ENCODE measurements at regions not wholly inside any gene's neighbourhood (a gene's known extent, or its start where the extent isn't known, plus 50 kb on each side); places are given as distances from the start of the nearest gene placed in this dataset.

GRCh38 chr11:26191193-26191592, 140.7 kb upstream of the ANO3 start:
- DNase-seq: no peak
- TF ChIP-seq GATA1 (IDR thresholded peaks at IDR 0.05; ENCODE audit: low read depth, low read length): no peak

- no peak for TF ChIP-seq POLR2A (IDR thresholded peaks at IDR 0.05; ENCODE audit: low read length)
- no peak for TF ChIP-seq GATA1 (IDR thresholded peaks at IDR 0.05; ENCODE audit: low read depth, low read length)
- DNase-seq: no peak
Observed at GRCh38 chr11:26193694-26194365, 138.1 kb upstream of the ANO3 start.

- DNase-seq: no peak
- TF ChIP-seq GATA1 (IDR thresholded peaks at IDR 0.05; ENCODE audit: low read depth, low read length) (no peak), POLR2A (IDR thresholded peaks at IDR 0.05; ENCODE audit: low read length) (no peak)
Observed at GRCh38 chr11:26194881-26195280, 137.0 kb upstream of the ANO3 start.

GRCh38 chr11:26198532-26199096, 133.3 kb upstream of the ANO3 start:
- no peak for DNase-seq
- TF ChIP-seq POLR2A (IDR thresholded peaks at IDR 0.05; ENCODE audit: low read length) (no peak), GATA1 (IDR thresholded peaks at IDR 0.05; ENCODE audit: low read depth, low read length) (no peak)

GRCh38 chr11:26199331-26200095, 132.4 kb upstream of the ANO3 start:
- no peak for DNase-seq
- TF ChIP-seq GATA1 (IDR thresholded peaks at IDR 0.05; ENCODE audit: low read depth, low read length): no peak

GRCh38 chr11:26201411-26201810, 130.5 kb upstream of the ANO3 start:
- TF ChIP-seq GATA1 (IDR thresholded peaks at IDR 0.05; ENCODE audit: low read depth, low read length) (no peak), POLR2A (IDR thresholded peaks at IDR 0.05; ENCODE audit: low read length) (no peak)
- DNase-seq: no peak

GRCh38 chr11:26202754-26203153, 129.2 kb upstream of the ANO3 start:
- no peak for DNase-seq
- TF ChIP-seq POLR2A (IDR thresholded peaks at IDR 0.05; ENCODE audit: low read length) (no peak), GATA1 (IDR thresholded peaks at IDR 0.05; ENCODE audit: low read depth, low read length) (no peak)

- TF ChIP-seq POLR2A (IDR thresholded peaks at IDR 0.05; ENCODE audit: low read length) (no peak), GATA1 (IDR thresholded peaks at IDR 0.05; ENCODE audit: low read depth, low read length) (no peak)
Observed at GRCh38 chr11:26204101-26204500, 127.8 kb upstream of the ANO3 start.

GRCh38 chr11:26204839-26205238, 127.1 kb upstream of the ANO3 start:
- TF ChIP-seq GATA1 (IDR thresholded peaks at IDR 0.05; ENCODE audit: low read depth, low read length) (no peak), POLR2A (IDR thresholded peaks at IDR 0.05; ENCODE audit: low read length) (no peak)
- DNase-seq: no peak

More at GRCh38 chr11:26204101-26204500, 127.8 kb upstream of the ANO3 start:
- no peak for DNase-seq

- TF ChIP-seq GATA1 (IDR thresholded peaks at IDR 0.05; ENCODE audit: low read depth, low read length): no peak
- no peak for TF ChIP-seq POLR2A (IDR thresholded peaks at IDR 0.05; ENCODE audit: low read length)
- no peak for DNase-seq
Observed at GRCh38 chr11:26219183-26220117, 112.5 kb upstream of the ANO3 start.

GRCh38 chr11:26225646-26226045, 106.3 kb upstream of the ANO3 start:
- DNase-seq: no peak
- no peak for TF ChIP-seq POLR2A (IDR thresholded peaks at IDR 0.05; ENCODE audit: low read length)
- no peak for TF ChIP-seq GATA1 (IDR thresholded peaks at IDR 0.05; ENCODE audit: low read depth, low read length)

GRCh38 chr11:26227301-26227746, 104.6 kb upstream of the ANO3 start:
- no peak for DNase-seq

GRCh38 chr11:26227883-26228502, 103.9 kb upstream of the ANO3 start:
- TF ChIP-seq GATA1 (IDR thresholded peaks at IDR 0.05; ENCODE audit: low read depth, low read length): no peak
- TF ChIP-seq POLR2A (IDR thresholded peaks at IDR 0.05; ENCODE audit: low read length): no peak
- no peak for DNase-seq

More at GRCh38 chr11:26227301-26227746, 104.6 kb upstream of the ANO3 start:
- no peak for TF ChIP-seq POLR2A (IDR thresholded peaks at IDR 0.05; ENCODE audit: low read length)
- no peak for TF ChIP-seq GATA1 (IDR thresholded peaks at IDR 0.05; ENCODE audit: low read depth, low read length)

Measured in erythroblast (primary cell).